Endodermal cell (in vitro differentiated cells): ENCODE measurements at regions not wholly inside any gene's neighbourhood (a gene's known extent, or its start where the extent isn't known, plus 50 kb on each side); places are given as distances from the start of the nearest gene placed in this dataset.

Experiments
- DNase-seq: peaks from one replicate; pipeline ENCODE4 v3.0.0-alpha.2; 2017
- H3K27ac ChIP-seq: 2 replicates; pipeline ENCODE4 v1.5.1; 2013; ENCODE audit warnings: mild to moderate bottlenecking, low read depth, low read length, moderate library complexity
- H3K27me3 ChIP-seq: 2 replicates; pipeline ENCODE4 v1.6.1; 2013; ENCODE audit warnings: mild to moderate bottlenecking, low read length, moderate library complexity; ENCODE audit not compliant: insufficient read depth, control insufficient read depth, poor library complexity, severe bottlenecking
- H3K36me3 ChIP-seq: 2 replicates; pipeline ENCODE4 v1.7.0; 2013; ENCODE audit warnings: mild to moderate bottlenecking, low read length, moderate library complexity; ENCODE audit not compliant: control insufficient read depth, insufficient read depth
- H3K4me1 ChIP-seq: one replicate; pipeline ENCODE4 v1.7.0; 2013; ENCODE audit warnings: low read length; ENCODE audit not compliant: control insufficient read depth, insufficient read depth
- H3K4me3 ChIP-seq: 2 replicates; pipeline ENCODE4 v1.5.1; 2013; ENCODE audit warnings: mild to moderate bottlenecking, low read length, moderate library complexity
- H3K9ac ChIP-seq: 2 replicates; pipeline ENCODE4 v1.6.1; 2013; ENCODE audit warnings: mild to moderate bottlenecking, low read length, moderate library complexity; ENCODE audit not compliant: poor library complexity, severe bottlenecking; ENCODE audit errors: extremely low read depth
- H3K9me3 ChIP-seq: 2 replicates; pipeline ENCODE4 v1.6.1; 2013; ENCODE audit warnings: mild to moderate bottlenecking, low read length, moderate library complexity; ENCODE audit not compliant: control insufficient read depth
- H3K27ac Mint-ChIP-seq: 2 replicates; pipeline ENCODE4 v1.8.0; 2020; ENCODE audit warnings: mixed read lengths
- H3K27me3 Mint-ChIP-seq: 2 replicates; pipeline ENCODE4 v1.8.0; 2021; ENCODE audit warnings: mild to moderate bottlenecking, mixed read lengths; ENCODE audit not compliant: insufficient read depth
- H3K36me3 Mint-ChIP-seq: 2 replicates; pipeline ENCODE4 v1.8.0; 2020; ENCODE audit warnings: low read depth, mixed read lengths
- H3K4me1 Mint-ChIP-seq: 2 replicates; pipeline ENCODE4 v1.8.0; 2020; ENCODE audit warnings: mixed read lengths
- H3K4me3 Mint-ChIP-seq: 2 replicates; pipeline ENCODE4 v1.8.0; 2020; ENCODE audit warnings: mild to moderate bottlenecking, moderate library complexity, mixed read lengths
- H3K9me3 Mint-ChIP-seq: 2 replicates; pipeline ENCODE4 v1.8.0; 2020; ENCODE audit warnings: mild to moderate bottlenecking, mixed read lengths
- WGBS, 2 experiments: methylation state at CpG; one replicate each; pipeline versions ENCODE4 v1.1.5 to v1.1.7; 2013; ENCODE audit warnings: missing lambda C conversion rate in 2 of 2, mixed read lengths in 1 of 2; ENCODE audit not compliant: insufficient coverage in 1 of 2, insufficient read length in 1 of 2; 5-methylcytosine and 5-hydroxymethylcytosine counted together
- TF ChIP-seq, protein P1 (sequence below): fragments of 200-600 bp; sonication (generic); conservative IDR thresholded peaks from 2 replicates; pipeline ENCODE4 v1.5.0; 2021; ENCODE audit warnings: antibody characterized with exemption, mild to moderate bottlenecking

DNA sequence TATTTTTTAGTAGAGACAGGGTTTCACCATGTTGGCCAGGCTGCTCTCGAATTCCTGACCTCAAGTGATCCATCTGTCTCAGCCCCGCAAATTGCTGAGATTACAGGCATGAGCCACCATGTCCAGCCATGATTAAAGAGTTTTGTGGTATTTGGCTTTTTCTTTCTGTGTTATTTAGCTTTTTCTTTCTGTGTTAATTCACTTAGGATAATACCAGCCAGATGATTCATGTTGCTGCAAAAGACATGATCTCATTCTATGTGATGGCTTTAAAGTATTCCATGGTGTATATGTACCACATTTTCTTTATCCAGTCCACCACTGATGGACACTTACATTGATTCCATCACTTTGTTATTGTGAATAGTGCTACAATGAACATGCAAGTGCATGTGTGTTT, 1135.2 kb downstream of the AMY1C start:
- H3K4me3 Mint-ChIP-seq, result no peak overlapping the region
- Histone ChIP-seq H3K9me3 (no peaks in the 10 kb centered on the region), H3K27me3 (no peaks in the 10 kb centered on the region), H3K36me3 (no peaks in the 10 kb centered on the region), H3K27ac (no peak overlapping the region), H3K4me3 (no peak overlapping the region), H3K4me1 (no peaks in the 10 kb centered on the region), H3K9ac (no peak overlapping the region)
- no peaks in the 10 kb centered on the region for H3K9me3 Mint-ChIP-seq
- WGBS, 2 experiments, result 93 to 100% methylated on average over 2 of the region's 2 CpGs
- H3K4me1 Mint-ChIP-seq, result no peaks in the 10 kb centered on the region
- H3K27me3 Mint-ChIP-seq, result no peaks in the 10 kb centered on the region
- no peak overlapping the region for H3K27ac Mint-ChIP-seq
- TF ChIP-seq, protein P1, sequence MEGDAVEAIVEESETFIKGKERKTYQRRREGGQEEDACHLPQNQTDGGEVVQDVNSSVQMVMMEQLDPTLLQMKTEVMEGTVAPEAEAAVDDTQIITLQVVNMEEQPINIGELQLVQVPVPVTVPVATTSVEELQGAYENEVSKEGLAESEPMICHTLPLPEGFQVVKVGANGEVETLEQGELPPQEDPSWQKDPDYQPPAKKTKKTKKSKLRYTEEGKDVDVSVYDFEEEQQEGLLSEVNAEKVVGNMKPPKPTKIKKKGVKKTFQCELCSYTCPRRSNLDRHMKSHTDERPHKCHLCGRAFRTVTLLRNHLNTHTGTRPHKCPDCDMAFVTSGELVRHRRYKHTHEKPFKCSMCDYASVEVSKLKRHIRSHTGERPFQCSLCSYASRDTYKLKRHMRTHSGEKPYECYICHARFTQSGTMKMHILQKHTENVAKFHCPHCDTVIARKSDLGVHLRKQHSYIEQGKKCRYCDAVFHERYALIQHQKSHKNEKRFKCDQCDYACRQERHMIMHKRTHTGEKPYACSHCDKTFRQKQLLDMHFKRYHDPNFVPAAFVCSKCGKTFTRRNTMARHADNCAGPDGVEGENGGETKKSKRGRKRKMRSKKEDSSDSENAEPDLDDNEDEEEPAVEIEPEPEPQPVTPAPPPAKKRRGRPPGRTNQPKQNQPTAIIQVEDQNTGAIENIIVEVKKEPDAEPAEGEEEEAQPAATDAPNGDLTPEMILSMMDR, result no peak
- DNase-seq, result no peak
- no peaks in the 10 kb centered on the region for H3K36me3 Mint-ChIP-seq

DNA sequence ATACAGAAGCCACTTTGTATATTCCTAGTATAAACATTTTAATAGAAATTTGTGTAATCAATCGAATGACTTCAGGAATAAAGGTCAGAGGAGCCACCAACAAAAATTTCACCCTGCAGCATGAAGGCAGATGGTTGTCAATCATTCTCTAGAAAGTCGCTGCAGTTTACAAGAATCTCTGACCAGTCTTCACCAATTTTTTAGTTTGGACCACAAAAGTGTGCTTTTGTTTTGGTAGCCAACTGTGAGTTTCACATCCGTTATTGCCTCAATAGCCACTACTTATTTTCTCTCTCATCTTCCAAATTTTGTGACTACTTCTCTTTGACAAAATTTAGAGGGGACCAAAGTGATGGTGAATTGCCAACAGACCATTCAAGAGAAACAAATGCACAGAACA, 1155.6 kb downstream of the AMY1C start:
- no peaks in the 10 kb centered on the region for H3K27me3 ChIP-seq
- no peak overlapping the region for H3K27ac ChIP-seq
- H3K4me3 Mint-ChIP-seq, result no peak overlapping the region
- no peaks in the 10 kb centered on the region for H3K9me3 ChIP-seq
- no peaks in the 10 kb centered on the region for H3K27me3 Mint-ChIP-seq
- 88 to 98% methylated on average over 3 of the region's 3 CpGs for WGBS, 2 experiments
- no peak overlapping the region for H3K9ac ChIP-seq
- no peaks in the 10 kb centered on the region for H3K36me3 ChIP-seq
- no peak for DNase-seq
- no peak overlapping the region for H3K27ac Mint-ChIP-seq
- TF ChIP-seq, protein P1, result no peak
- H3K36me3 Mint-ChIP-seq, result no peaks in the 10 kb centered on the region
- H3K4me1 ChIP-seq, result no peaks in the 10 kb centered on the region
- H3K9me3 Mint-ChIP-seq, result peaks cover 11% of the 10 kb centered on the region
- H3K4me3 ChIP-seq, result no peak overlapping the region
- H3K4me1 Mint-ChIP-seq, result no peaks in the 10 kb centered on the region

DNA sequence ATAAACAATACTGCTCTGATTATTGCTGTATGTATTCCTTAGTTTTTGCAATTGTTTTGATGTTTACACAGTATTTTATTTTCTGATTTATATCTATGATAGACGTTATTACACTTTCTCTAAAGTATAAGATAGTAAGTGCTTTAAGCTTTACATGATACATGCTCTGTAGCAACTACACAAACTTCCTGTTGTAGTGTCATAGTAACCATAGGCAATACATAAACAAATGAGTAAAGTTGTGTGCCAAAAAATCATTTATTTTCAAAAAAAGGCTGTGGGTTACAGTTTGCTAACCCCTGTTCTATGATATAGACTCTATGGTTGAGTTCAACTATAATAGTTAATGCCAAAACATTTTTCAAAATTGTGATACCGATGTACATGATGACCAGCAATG, 1156.4 kb downstream of the AMY1C start:
- no peaks in the 10 kb centered on the region for H3K4me1 ChIP-seq
- TF ChIP-seq, protein P1, result no peak
- peaks cover 11% of the 10 kb centered on the region for H3K9me3 Mint-ChIP-seq
- no peak overlapping the region for H3K27ac ChIP-seq
- no peaks in the 10 kb centered on the region for H3K27me3 ChIP-seq
- DNase-seq, result no peak
- WGBS, 2 experiments, result 57% methylated on average over 1 of the region's 2 CpGs; no CpG with 5 or more reads in 1 of the 2 experiments
- no peak overlapping the region for H3K9ac ChIP-seq
- H3K4me3 ChIP-seq, result no peak overlapping the region
- no peaks in the 10 kb centered on the region for H3K36me3 ChIP-seq
- no peak overlapping the region for H3K27ac Mint-ChIP-seq
- no peaks in the 10 kb centered on the region for H3K27me3 Mint-ChIP-seq
- no peak overlapping the region for H3K4me3 Mint-ChIP-seq
- H3K9me3 ChIP-seq, result no peaks in the 10 kb centered on the region
- H3K4me1 Mint-ChIP-seq, result no peaks in the 10 kb centered on the region
- no peaks in the 10 kb centered on the region for H3K36me3 Mint-ChIP-seq
